Keratinocyte (primary cell): ENCODE measurements at regions not wholly inside any gene's neighbourhood (a gene's known extent, or its start where the extent isn't known, plus 50 kb on each side); places are given as distances from the start of the nearest gene placed in this dataset.

Experiments used
- DNase-seq: peaks from one replicate; pipeline ENCODE4 v3.0.0-alpha.2; 2011; ENCODE audit warnings: low read depth, missing footprints, low spot score
- FAIRE-seq: peaks from 2 replicates; lab custom pipeline; 2011; peaks lifted over from hg19 to GRCh38; lab: Jason Lieb, UNC
- H2AFZ ChIP-seq: 2 replicates; pipeline ENCODE4 v1.6.0; 2012; ENCODE audit warnings: low read length, control low read depth, inconsistent platforms; ENCODE audit not compliant: control insufficient read depth
- H3K27ac ChIP-seq: 2 replicates; pipeline ENCODE4 v1.5.1; 2011; ENCODE audit warnings: low read length; ENCODE audit not compliant: control insufficient read depth, insufficient read depth
- H3K27me3 ChIP-seq: 3 replicates; pipeline ENCODE4 v1.6.0; 2011; ENCODE audit warnings: low read length; ENCODE audit not compliant: control insufficient read depth, insufficient read depth; ENCODE audit errors: extremely low read depth
- H3K36me3 ChIP-seq, 2 experiments: 2 replicates in 1 of 2; 3 replicates in 1 of 2; pipeline ENCODE4 v1.5.1; 2011; ENCODE audit warnings: low read length in 2 of 2, mild to moderate bottlenecking in 1 of 2; ENCODE audit not compliant: control insufficient read depth in 2 of 2, insufficient read depth in 2 of 2; ENCODE audit errors: extremely low read depth in 1 of 2
- H3K4me1 ChIP-seq: 3 replicates; pipeline ENCODE4 v1.5.1; 2011; ENCODE audit warnings: low read length; ENCODE audit not compliant: control insufficient read depth, insufficient read depth; ENCODE audit errors: extremely low read depth
- H3K4me2 ChIP-seq: 3 replicates; pipeline ENCODE4 v1.6.0; 2011; ENCODE audit warnings: low read depth, low read length; ENCODE audit not compliant: control insufficient read depth, insufficient read depth; ENCODE audit errors: extremely low read depth
- H3K4me3 ChIP-seq, 3 experiments: fragments of 200-600 bp in 1 of 3; sonication (generic) in 1 of 3; 2 replicates in 2 of 3; 3 replicates in 1 of 3; pipeline ENCODE4 v1.5.1; 2011 to 2016; ENCODE audit warnings: low read length in 3 of 3, mild to moderate bottlenecking in 3 of 3, control low read depth in 2 of 3, inconsistent platforms in 1 of 3, low read depth in 1 of 3, mixed read lengths in 1 of 3, mixed run types in 1 of 3, moderate library complexity in 1 of 3; ENCODE audit not compliant: control insufficient read depth in 2 of 3, insufficient read depth in 2 of 3; ENCODE audit errors: extremely low read depth in 1 of 3
- H3K79me2 ChIP-seq: 2 replicates; pipeline ENCODE4 v1.6.0; 2012; ENCODE audit warnings: low read length; ENCODE audit not compliant: control insufficient read depth, insufficient read depth
- H3K9ac ChIP-seq: 3 replicates; pipeline ENCODE4 v1.6.0; 2011; ENCODE audit warnings: low read length; ENCODE audit not compliant: control insufficient read depth, insufficient read depth; ENCODE audit errors: extremely low read depth
- H3K9me1 ChIP-seq: 3 replicates; pipeline ENCODE4 v1.6.0; 2011; ENCODE audit warnings: low read length; ENCODE audit not compliant: control insufficient read depth, insufficient read depth; ENCODE audit errors: extremely low read depth
- H3K9me3 ChIP-seq: 2 replicates; pipeline ENCODE4 v1.5.1; 2012; ENCODE audit warnings: low read depth, low read length; ENCODE audit not compliant: control insufficient read depth
- H4K20me1 ChIP-seq: 3 replicates; pipeline ENCODE4 v1.6.0; 2011; ENCODE audit warnings: low read length; ENCODE audit not compliant: control insufficient read depth, insufficient read depth; ENCODE audit errors: extremely low read depth
- CTCF ChIP-seq, 3 experiments: IDR thresholded peaks in 1 of 3; conservative IDR thresholded peaks in 1 of 3; optimal IDR thresholded peaks in 1 of 3; 2 replicates in 2 of 3; 3 replicates in 1 of 3; pipeline versions ENCODE3 to v1.5.1; 2011; ENCODE audit warnings: low read length in 3 of 3, mild to moderate bottlenecking in 3 of 3, moderate library complexity in 2 of 3, control low read depth in 1 of 3, inconsistent platforms in 1 of 3; ENCODE audit not compliant: insufficient read depth in 2 of 3; ENCODE audit errors: extremely low read depth in 1 of 3
- EZH2 ChIP-seq: IDR thresholded peaks from one replicate; pipeline ENCODE4 v1.6.1; 2012; ENCODE audit warnings: inconsistent platforms, mild to moderate bottlenecking, low read length, moderate library complexity
- dilution Hi-C: fragments of 300-500 bp; cut with MboI; formaldehyde crosslinking; loops from one replicate; pipeline ENCODE4 v1.7.0; 2020; ENCODE audit warnings: low sequenced_read_pairs; ENCODE audit not compliant: extremely low pct_ligation_motif_present

GRCh38 chr10:44702531-44702930 lies 208.6 kb upstream of the TMEM72 start:
- dilution Hi-C loops = no loop called here
- no peak overlapping the region for H3K4me2 ChIP-seq
- H3K9me1 ChIP-seq = no peaks in the 10 kb centered on the region
- H3K27me3 ChIP-seq = no peaks in the 10 kb centered on the region
- no peaks in the 10 kb centered on the region for H3K9me3 ChIP-seq
- DNase-seq (no peak), FAIRE-seq (no peak)
- H3K4me3 ChIP-seq = no peak overlapping the region
- H4K20me1 ChIP-seq = no peaks in the 10 kb centered on the region
- H3K27ac ChIP-seq = no peak overlapping the region
- H3K4me1 ChIP-seq = no peaks in the 10 kb centered on the region
- TF ChIP-seq CTCF (optimal IDR thresholded peaks at IDR 0.05 in 1 of 3, IDR thresholded peaks at IDR 0.05 in 1 of 3, conservative IDR thresholded peaks at IDR 0.05 in 1 of 3; ENCODE audit: extremely low read depth in 1 of 3, insufficient read depth in 2 of 3, low read length in 3 of 3) (no peak), EZH2 (no peak)
- no peaks in the 10 kb centered on the region for H3K36me3 ChIP-seq
- H3K79me2 ChIP-seq = no peaks in the 10 kb centered on the region
- no peak overlapping the region for H3K9ac ChIP-seq
- no peak overlapping the region for H2AFZ ChIP-seq

GRCh38 chr10:44703241-44704155 lies 207.6 kb upstream of the TMEM72 start:
- H3K79me2 ChIP-seq = no peaks in the 10 kb centered on the region
- H2AFZ ChIP-seq = no peak overlapping the region
- no peaks in the 10 kb centered on the region for H3K9me1 ChIP-seq
- H3K4me2 ChIP-seq = no peak overlapping the region
- dilution Hi-C loops = no loop called here
- FAIRE-seq (no peak), DNase-seq (no peak)
- no peaks in the 10 kb centered on the region for H3K36me3 ChIP-seq
- H4K20me1 ChIP-seq = no peaks in the 10 kb centered on the region
- H3K4me3 ChIP-seq = no peak overlapping the region
- no peaks in the 10 kb centered on the region for H3K4me1 ChIP-seq
- TF ChIP-seq CTCF (optimal IDR thresholded peaks at IDR 0.05 in 1 of 3, IDR thresholded peaks at IDR 0.05 in 1 of 3, conservative IDR thresholded peaks at IDR 0.05 in 1 of 3; ENCODE audit: extremely low read depth in 1 of 3, insufficient read depth in 2 of 3, low read length in 3 of 3) (no peak), EZH2 (no peak)
- no peak overlapping the region for H3K27ac ChIP-seq
- H3K27me3 ChIP-seq = no peaks in the 10 kb centered on the region
- no peaks in the 10 kb centered on the region for H3K9me3 ChIP-seq
- no peak overlapping the region for H3K9ac ChIP-seq
